ENCODE measurements at regions not wholly inside any gene's neighbourhood (a gene's known extent, or its start where the extent isn't known, plus 50 kb on each side); places are given as distances from the start of the nearest gene placed in this dataset.

DNA sequence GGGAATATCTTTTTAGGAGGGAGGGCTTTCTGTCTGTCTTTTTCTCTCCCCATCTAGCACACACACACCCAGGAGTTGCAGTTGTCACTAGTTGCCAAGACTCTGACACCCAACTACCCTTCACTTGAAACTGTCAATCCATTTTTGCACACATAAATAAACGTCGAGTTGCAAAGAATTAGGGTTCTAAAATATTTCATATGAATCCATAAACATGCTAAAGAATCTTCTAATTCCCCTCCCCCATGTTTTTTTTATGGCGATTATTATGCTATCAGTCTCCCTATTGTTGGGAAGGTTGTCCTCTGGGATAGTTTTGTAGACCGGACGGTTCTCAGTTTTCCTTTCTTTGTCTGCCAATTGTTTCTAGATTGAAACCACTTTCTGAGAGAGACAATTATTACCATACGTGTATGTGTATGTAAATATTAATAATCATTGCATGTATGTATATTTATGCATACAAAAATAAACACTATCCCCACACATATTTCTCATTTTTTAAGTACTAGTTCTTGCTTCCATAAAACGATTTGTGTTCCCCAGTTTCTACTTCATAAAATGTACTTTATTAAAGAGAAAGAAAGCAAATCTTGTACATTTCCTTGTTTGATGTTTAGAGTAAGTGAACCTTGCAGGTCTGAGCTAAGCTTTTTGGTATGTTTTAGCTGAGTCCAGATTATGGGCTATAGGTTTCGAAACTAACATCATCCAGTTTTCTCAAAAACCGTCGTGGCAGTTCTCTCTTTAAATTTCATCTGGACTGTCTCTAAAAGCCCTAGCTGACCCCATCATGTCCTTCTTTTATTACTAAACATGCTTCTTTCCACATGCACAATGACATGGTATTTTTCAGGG is 165.0 kb upstream of the MPDZ start:
- no peaks in the 10 kb centered on the region for H3K9me2 ChIP-seq (ENCODE audit: insufficient read depth, low read length)
- H3K4me3 ChIP-seq (ENCODE audit: low read depth, low read length, poor library complexity, severe bottlenecking), result no peak overlapping the region
- intact Hi-C loops (cut with micrococcal nuclease; ENCODE audit: unreplicated experiment), result no loop called here
- H3K4me2 ChIP-seq (ENCODE audit: low read length), result no peak overlapping the region
- no peaks in the 10 kb centered on the region for H4K20me1 ChIP-seq (ENCODE audit: insufficient read depth, low read length)
- ChIA-PET POLR2A (no interaction called here), CTCF (ENCODE audit: unreplicated experiment) (no interaction called here)
- BruUV-seq (replicated peaks), result no TSS peak
- no peaks in the 10 kb centered on the region for H3K79me2 ChIP-seq (ENCODE audit: insufficient read depth, low read depth, low read length)
- no peaks in the 10 kb centered on the region for H3K36me3 ChIP-seq (ENCODE audit: insufficient read depth, low read length)
- TF ChIP-seq, protein P1, sequence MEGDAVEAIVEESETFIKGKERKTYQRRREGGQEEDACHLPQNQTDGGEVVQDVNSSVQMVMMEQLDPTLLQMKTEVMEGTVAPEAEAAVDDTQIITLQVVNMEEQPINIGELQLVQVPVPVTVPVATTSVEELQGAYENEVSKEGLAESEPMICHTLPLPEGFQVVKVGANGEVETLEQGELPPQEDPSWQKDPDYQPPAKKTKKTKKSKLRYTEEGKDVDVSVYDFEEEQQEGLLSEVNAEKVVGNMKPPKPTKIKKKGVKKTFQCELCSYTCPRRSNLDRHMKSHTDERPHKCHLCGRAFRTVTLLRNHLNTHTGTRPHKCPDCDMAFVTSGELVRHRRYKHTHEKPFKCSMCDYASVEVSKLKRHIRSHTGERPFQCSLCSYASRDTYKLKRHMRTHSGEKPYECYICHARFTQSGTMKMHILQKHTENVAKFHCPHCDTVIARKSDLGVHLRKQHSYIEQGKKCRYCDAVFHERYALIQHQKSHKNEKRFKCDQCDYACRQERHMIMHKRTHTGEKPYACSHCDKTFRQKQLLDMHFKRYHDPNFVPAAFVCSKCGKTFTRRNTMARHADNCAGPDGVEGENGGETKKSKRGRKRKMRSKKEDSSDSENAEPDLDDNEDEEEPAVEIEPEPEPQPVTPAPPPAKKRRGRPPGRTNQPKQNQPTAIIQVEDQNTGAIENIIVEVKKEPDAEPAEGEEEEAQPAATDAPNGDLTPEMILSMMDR (conservative IDR thresholded peaks at IDR 0.05; ENCODE audit: low read length), result no peak
- TF ChIP-seq EZH2phosphoT487 (IDR thresholded peaks at IDR 0.05; ENCODE audit: borderline replicate concordance, low read depth, low read length), result no peak
- DNase-seq (ENCODE audit: low spot score), result no peak
- no peaks in the 10 kb centered on the region for H3K4me1 ChIP-seq (ENCODE audit: insufficient read depth, low read length, poor library complexity, severe bottlenecking)
- no peak overlapping the region for H2AFZ ChIP-seq (ENCODE audit: low read length)
- no peak overlapping the region for H3K27ac ChIP-seq (ENCODE audit: low read depth, low read length, poor library complexity, severe bottlenecking)
- H3K9me3 ChIP-seq (ENCODE audit: low read length), result no peaks in the 10 kb centered on the region

GRCh38 chr9:13443346-13444244 is 164.1 kb upstream of the MPDZ start:
- H3K36me3 ChIP-seq (ENCODE audit: insufficient read depth, low read length), result no peaks in the 10 kb centered on the region
- H3K27ac ChIP-seq (ENCODE audit: low read depth, low read length, poor library complexity, severe bottlenecking), result no peak overlapping the region
- ChIA-PET POLR2A (interaction anchor here (0.6 to 0.7 kb wide), 2 partner anchors 16 to 1685 kb away, joined by 3 to 5 read pairs; no protein-coding TSS in a partner anchor), CTCF (ENCODE audit: unreplicated experiment) (no interaction called here)
- H3K4me2 ChIP-seq (ENCODE audit: low read length), result no peak overlapping the region
- TF ChIP-seq, protein P1 (conservative IDR thresholded peaks at IDR 0.05; ENCODE audit: low read length), result no peak
- TF ChIP-seq EZH2phosphoT487 (IDR thresholded peaks at IDR 0.05; ENCODE audit: borderline replicate concordance, low read depth, low read length), result no peak
- H3K4me1 ChIP-seq (ENCODE audit: insufficient read depth, low read length, poor library complexity, severe bottlenecking), result no peaks in the 10 kb centered on the region
- no peaks in the 10 kb centered on the region for H3K9me2 ChIP-seq (ENCODE audit: insufficient read depth, low read length)
- H3K4me3 ChIP-seq (ENCODE audit: low read depth, low read length, poor library complexity, severe bottlenecking), result no peak overlapping the region
- H2AFZ ChIP-seq (ENCODE audit: low read length), result no peak overlapping the region
- H3K9me3 ChIP-seq (ENCODE audit: low read length), result no peaks in the 10 kb centered on the region
- intact Hi-C loops (cut with micrococcal nuclease; ENCODE audit: unreplicated experiment), result no loop called here
- no peak for DNase-seq (ENCODE audit: low spot score)
- BruUV-seq (replicated peaks), result no TSS peak
- H3K79me2 ChIP-seq (ENCODE audit: insufficient read depth, low read depth, low read length), result no peaks in the 10 kb centered on the region
- no peaks in the 10 kb centered on the region for H4K20me1 ChIP-seq (ENCODE audit: insufficient read depth, low read length)

Data from OCI-LY7 (cell line).